ENCODE measurements at regions not wholly inside any gene's neighbourhood (a gene's known extent, or its start where the extent isn't known, plus 50 kb on each side); places are given as distances from the start of the nearest gene placed in this dataset.

GRCh38 chr5:10876006-10876744, 115.1 kb upstream of the DAP start:
- DNase-seq (ENCODE audit: low read depth) = peak; percentile 41

- DNase-seq (ENCODE audit: low read depth) = peak; percentile 79
Measured at GRCh38 chr5:10875201-10875768, 114.3 kb upstream of the DAP start.

GRCh38 chr5:10874541-10874940, 113.5 kb upstream of the DAP start:
- DNase-seq (ENCODE audit: low read depth) = no peak

- DNase-seq (ENCODE audit: low read depth) = no peak
Measured at GRCh38 chr5:10870791-10871190, 109.8 kb upstream of the DAP start.

- no peak for DNase-seq (ENCODE audit: low read depth)
Measured at GRCh38 chr5:10868956-10869355, 107.9 kb upstream of the DAP start.

GRCh38 chr5:10867389-10868303, 106.6 kb upstream of the DAP start:
- DNase-seq (ENCODE audit: low read depth) = no peak

GRCh38 chr5:10866913-10867312, 105.9 kb upstream of the DAP start:
- no peak for DNase-seq (ENCODE audit: low read depth)

- DNase-seq (ENCODE audit: low read depth) = peak; percentile 64
Measured at GRCh38 chr5:10863763-10864383, 102.8 kb upstream of the DAP start.

- no peak for DNase-seq (ENCODE audit: low read depth)
Measured at GRCh38 chr5:10862085-10862484, 101.1 kb upstream of the DAP start.

- DNase-seq (ENCODE audit: low read depth) = no peak
Measured at GRCh38 chr5:10861423-10861790, 100.4 kb upstream of the DAP start.

GRCh38 chr5:10860645-10861422, 99.8 kb upstream of the DAP start:
- peak; percentile 49 for DNase-seq (ENCODE audit: low read depth)

- no peak for DNase-seq (ENCODE audit: low read depth)
Measured at GRCh38 chr5:10860196-10860543, 99.1 kb upstream of the DAP start.

- no peak for DNase-seq (ENCODE audit: low read depth)
Measured at GRCh38 chr5:10859393-10860195, 98.6 kb upstream of the DAP start.

GRCh38 chr5:10858945-10859344, 97.9 kb upstream of the DAP start:
- DNase-seq (ENCODE audit: low read depth) = no peak

GRCh38 chr5:10858307-10858706, 97.3 kb upstream of the DAP start:
- no peak for DNase-seq (ENCODE audit: low read depth)

GRCh38 chr5:10857338-10857733, 96.3 kb upstream of the DAP start:
- DNase-seq (ENCODE audit: low read depth) = no peak

- DNase-seq (ENCODE audit: low read depth) = peak; percentile 67
Measured at GRCh38 chr5:10856683-10857337, 95.8 kb upstream of the DAP start.

- no peak for DNase-seq (ENCODE audit: low read depth)
Measured at GRCh38 chr5:10856071-10856470, 95.0 kb upstream of the DAP start.

GRCh38 chr5:10854506-10855277, 93.7 kb upstream of the DAP start:
- DNase-seq (ENCODE audit: low read depth) = no peak
